OCI-LY1 (cell line): ENCODE measurements at regions not wholly inside any gene's neighbourhood (a gene's known extent, or its start where the extent isn't known, plus 50 kb on each side); places are given as distances from the start of the nearest gene placed in this dataset.

Experiments
- H2AFZ ChIP-seq: fragments of 200-600 bp; sonication (generic), shearing (Covaris generic); 2 replicates; pipeline ENCODE4 v1.6.0; 2014; ENCODE audit warnings: antibody characterized with exemption, mild to moderate bottlenecking, low read length
- H3F3A ChIP-seq: fragments of 200-600 bp; sonication (generic), shearing (Covaris generic); 2 replicates; pipeline ENCODE4 v1.6.0; 2014; ENCODE audit warnings: mild to moderate bottlenecking, antibody characterized with exemption, low read length, moderate library complexity; ENCODE audit not compliant: insufficient read depth
- H3K27ac ChIP-seq: fragments of 200-600 bp; sonication (generic); 2 replicates; pipeline ENCODE4 v1.5.1; 2014; ENCODE audit warnings: low read length, mixed run types, mild to moderate bottlenecking, low read depth; ENCODE audit not compliant: poor library complexity, severe bottlenecking
- H3K27me3 ChIP-seq: fragments of 200-600 bp; sonication (generic); 2 replicates; pipeline ENCODE4 v1.6.0; 2014; ENCODE audit warnings: antibody characterized with exemption, mild to moderate bottlenecking, low read length, moderate library complexity; ENCODE audit not compliant: insufficient read depth
- H3K36me3 ChIP-seq: fragments of 200-600 bp; sonication (generic); 2 replicates; pipeline ENCODE4 v1.6.1; 2014; ENCODE audit warnings: mild to moderate bottlenecking, antibody characterized with exemption, low read length, moderate library complexity, mixed read lengths; ENCODE audit not compliant: insufficient read depth
- H3K4me1 ChIP-seq: fragments of 200-600 bp; sonication (generic); 2 replicates; pipeline ENCODE4 v1.5.1; 2014; ENCODE audit warnings: mild to moderate bottlenecking, low read length, moderate library complexity; ENCODE audit not compliant: insufficient read depth, severe bottlenecking
- H3K4me2 ChIP-seq: fragments of 200-600 bp; sonication (generic), shearing (Covaris generic); 2 replicates; pipeline ENCODE4 v1.6.1; 2014; ENCODE audit warnings: low read length
- H3K4me3 ChIP-seq: fragments of 200-600 bp; sonication (generic); 2 replicates; pipeline ENCODE4 v1.5.1; 2014; ENCODE audit warnings: low read length, low read depth, mild to moderate bottlenecking, mixed read lengths; ENCODE audit not compliant: poor library complexity, severe bottlenecking
- H3K79me2 ChIP-seq: fragments of 200-600 bp; shearing (Covaris generic); 2 replicates; pipeline ENCODE4 v1.6.1; 2016; ENCODE audit warnings: mixed run types, low read length, mixed read lengths; ENCODE audit not compliant: insufficient read depth
- H3K9ac ChIP-seq: fragments of 200-600 bp; sonication (generic), shearing (Covaris generic); 2 replicates; pipeline ENCODE4 v1.6.1; 2014; ENCODE audit warnings: mild to moderate bottlenecking, low read length, mixed read lengths
- H3K9me2 ChIP-seq: fragments of 200-600 bp; sonication (generic), shearing (Covaris generic); 2 replicates; pipeline ENCODE4 v1.6.1; 2014; ENCODE audit warnings: low read depth, mild to moderate bottlenecking, low read length, mixed read lengths
- H3K9me3 ChIP-seq: fragments of 200-600 bp; shearing (Covaris generic); 2 replicates; pipeline ENCODE4 v1.6.1; 2014; ENCODE audit warnings: low read length, mixed read lengths
- H4K20me1 ChIP-seq: fragments of 200-600 bp; sonication (generic), shearing (Covaris generic); 2 replicates; pipeline ENCODE4 v1.6.0; 2016; ENCODE audit warnings: mild to moderate bottlenecking, low read length; ENCODE audit not compliant: insufficient read depth
- EZH2 ChIP-seq: fragments of 200-600 bp; sonication (generic), shearing (Covaris generic); IDR thresholded peaks from 2 replicates; pipeline ENCODE4 v1.8.0; 2017; ENCODE audit warnings: borderline replicate concordance, mixed run types, mild to moderate bottlenecking, antibody characterized with exemption, low read length, moderate library complexity, mixed read lengths
- TF ChIP-seq, protein P1 (sequence below): fragments of 200-600 bp; sonication (generic), shearing (Covaris generic); IDR thresholded peaks from 2 replicates; pipeline ENCODE4 v1.5.1; 2017; ENCODE audit warnings: mild to moderate bottlenecking, antibody characterized with exemption, low read length, moderate library complexity, mixed read lengths

GRCh38 chr5:128668921-128669320, 130.9 kb upstream of the FBN2 start:
- Histone ChIP-seq H3K9ac (no peak overlapping the region), H4K20me1 (no peaks in the 10 kb centered on the region), H3K4me2 (no peak overlapping the region), H2AFZ (no peak overlapping the region), H3K27me3 (no peaks in the 10 kb centered on the region), H3K4me1 (no peaks in the 10 kb centered on the region), H3K79me2 (no peaks in the 10 kb centered on the region), H3K27ac (no peak overlapping the region), H3K4me3 (no peak overlapping the region), H3F3A (no peaks in the 10 kb centered on the region), H3K36me3 (no peaks in the 10 kb centered on the region), H3K9me2 (no peaks in the 10 kb centered on the region), H3K9me3 (no peaks in the 10 kb centered on the region)
- TF ChIP-seq, protein P1, sequence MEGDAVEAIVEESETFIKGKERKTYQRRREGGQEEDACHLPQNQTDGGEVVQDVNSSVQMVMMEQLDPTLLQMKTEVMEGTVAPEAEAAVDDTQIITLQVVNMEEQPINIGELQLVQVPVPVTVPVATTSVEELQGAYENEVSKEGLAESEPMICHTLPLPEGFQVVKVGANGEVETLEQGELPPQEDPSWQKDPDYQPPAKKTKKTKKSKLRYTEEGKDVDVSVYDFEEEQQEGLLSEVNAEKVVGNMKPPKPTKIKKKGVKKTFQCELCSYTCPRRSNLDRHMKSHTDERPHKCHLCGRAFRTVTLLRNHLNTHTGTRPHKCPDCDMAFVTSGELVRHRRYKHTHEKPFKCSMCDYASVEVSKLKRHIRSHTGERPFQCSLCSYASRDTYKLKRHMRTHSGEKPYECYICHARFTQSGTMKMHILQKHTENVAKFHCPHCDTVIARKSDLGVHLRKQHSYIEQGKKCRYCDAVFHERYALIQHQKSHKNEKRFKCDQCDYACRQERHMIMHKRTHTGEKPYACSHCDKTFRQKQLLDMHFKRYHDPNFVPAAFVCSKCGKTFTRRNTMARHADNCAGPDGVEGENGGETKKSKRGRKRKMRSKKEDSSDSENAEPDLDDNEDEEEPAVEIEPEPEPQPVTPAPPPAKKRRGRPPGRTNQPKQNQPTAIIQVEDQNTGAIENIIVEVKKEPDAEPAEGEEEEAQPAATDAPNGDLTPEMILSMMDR = no peak
- no peak for TF ChIP-seq EZH2

DNA sequence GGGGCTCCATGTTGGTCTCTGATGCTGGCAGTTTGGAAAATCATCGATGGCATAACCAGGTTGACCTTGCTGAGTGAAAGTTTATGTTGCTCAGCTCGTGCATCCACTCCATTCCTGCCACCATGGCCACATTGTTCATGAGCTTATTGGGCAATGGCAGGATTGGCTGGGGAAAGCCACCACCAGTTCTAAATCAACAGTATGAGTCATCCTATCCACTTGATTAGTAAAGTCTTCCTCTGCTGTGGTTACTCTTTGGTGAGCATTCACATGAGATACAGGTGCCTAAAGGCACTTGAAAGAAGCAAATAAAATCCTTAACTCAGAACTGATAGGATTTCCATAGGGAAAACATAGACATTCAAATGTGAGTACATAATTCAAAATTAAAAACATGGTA, 131.8 kb upstream of the FBN2 start:
- no peak overlapping the region for H3K4me2 ChIP-seq
- no peak overlapping the region for H3K4me3 ChIP-seq
- H3K4me1 ChIP-seq = no peaks in the 10 kb centered on the region
- no peaks in the 10 kb centered on the region for H3K36me3 ChIP-seq
- no peaks in the 10 kb centered on the region for H3K79me2 ChIP-seq
- H4K20me1 ChIP-seq = no peaks in the 10 kb centered on the region
- H3K9ac ChIP-seq = no peak overlapping the region
- no peaks in the 10 kb centered on the region for H3K27me3 ChIP-seq
- TF ChIP-seq, protein P1 = no peak
- TF ChIP-seq EZH2 = no peak
- H2AFZ ChIP-seq = no peak overlapping the region
- no peak overlapping the region for H3K27ac ChIP-seq
- H3K9me3 ChIP-seq = no peaks in the 10 kb centered on the region
- no peaks in the 10 kb centered on the region for H3F3A ChIP-seq
- H3K9me2 ChIP-seq = no peaks in the 10 kb centered on the region

- Histone ChIP-seq H4K20me1 (no peaks in the 10 kb centered on the region), H3K9me3 (no peaks in the 10 kb centered on the region), H3K36me3 (no peaks in the 10 kb centered on the region), H3K79me2 (no peaks in the 10 kb centered on the region), H3K9ac (no peak overlapping the region), H3K4me1 (no peaks in the 10 kb centered on the region), H3K27me3 (no peaks in the 10 kb centered on the region), H3K9me2 (no peaks in the 10 kb centered on the region), H3K4me3 (no peak overlapping the region), H2AFZ (no peak overlapping the region), H3K27ac (no peak overlapping the region), H3K4me2 (no peak overlapping the region), H3F3A (no peaks in the 10 kb centered on the region)
- TF ChIP-seq EZH2 = no peak
- TF ChIP-seq, protein P1 = no peak
These were observed 133.9 kb upstream of the FBN2 start for GRCh38 chr5:128671943-128672342.
